ENCODE measurements at regions not wholly inside any gene's neighbourhood (a gene's known extent, or its start where the extent isn't known, plus 50 kb on each side); places are given as distances from the start of the nearest gene placed in this dataset.

DNA sequence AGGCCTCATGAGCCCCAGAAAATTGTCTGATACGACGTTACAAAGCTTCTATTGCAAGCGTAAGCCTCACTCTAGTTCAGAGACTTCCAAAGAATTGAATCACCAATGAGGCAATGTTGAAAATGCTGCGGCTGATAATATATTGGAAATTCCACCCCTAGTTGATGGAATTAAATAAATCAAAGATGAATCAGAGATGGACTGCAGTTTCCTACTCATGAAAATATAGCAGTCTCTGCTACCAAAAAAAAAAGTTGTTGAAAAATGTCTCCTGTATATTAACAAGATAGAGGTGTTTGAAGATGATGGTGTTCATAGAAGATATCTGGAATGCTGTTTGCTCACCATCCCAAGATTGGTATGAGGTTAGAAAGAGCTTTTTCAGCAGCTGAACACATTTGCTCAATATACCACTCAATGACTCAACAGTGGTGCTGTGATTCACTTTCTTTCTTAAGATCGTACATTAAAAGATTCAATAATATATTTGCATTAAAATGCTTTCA is 99.8 kb upstream of the ARHGAP28 start:
- H3K27me3 ChIP-seq = no peaks in the 10 kb centered on the region
- H3K4me3 ChIP-seq = no peak overlapping the region
- no peak for DNase-seq
- no peaks in the 10 kb centered on the region for H3K9me3 ChIP-seq
- no peak for TF ChIP-seq POLR2A (IDR thresholded peaks at IDR 0.05)
- TF ChIP-seq, protein P1, sequence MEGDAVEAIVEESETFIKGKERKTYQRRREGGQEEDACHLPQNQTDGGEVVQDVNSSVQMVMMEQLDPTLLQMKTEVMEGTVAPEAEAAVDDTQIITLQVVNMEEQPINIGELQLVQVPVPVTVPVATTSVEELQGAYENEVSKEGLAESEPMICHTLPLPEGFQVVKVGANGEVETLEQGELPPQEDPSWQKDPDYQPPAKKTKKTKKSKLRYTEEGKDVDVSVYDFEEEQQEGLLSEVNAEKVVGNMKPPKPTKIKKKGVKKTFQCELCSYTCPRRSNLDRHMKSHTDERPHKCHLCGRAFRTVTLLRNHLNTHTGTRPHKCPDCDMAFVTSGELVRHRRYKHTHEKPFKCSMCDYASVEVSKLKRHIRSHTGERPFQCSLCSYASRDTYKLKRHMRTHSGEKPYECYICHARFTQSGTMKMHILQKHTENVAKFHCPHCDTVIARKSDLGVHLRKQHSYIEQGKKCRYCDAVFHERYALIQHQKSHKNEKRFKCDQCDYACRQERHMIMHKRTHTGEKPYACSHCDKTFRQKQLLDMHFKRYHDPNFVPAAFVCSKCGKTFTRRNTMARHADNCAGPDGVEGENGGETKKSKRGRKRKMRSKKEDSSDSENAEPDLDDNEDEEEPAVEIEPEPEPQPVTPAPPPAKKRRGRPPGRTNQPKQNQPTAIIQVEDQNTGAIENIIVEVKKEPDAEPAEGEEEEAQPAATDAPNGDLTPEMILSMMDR (IDR thresholded peaks at IDR 0.05) = no peak
- no peak overlapping the region for H3K27ac ChIP-seq
- no peaks in the 10 kb centered on the region for H3K4me1 ChIP-seq
- no peaks in the 10 kb centered on the region for H3K36me3 ChIP-seq

DNA sequence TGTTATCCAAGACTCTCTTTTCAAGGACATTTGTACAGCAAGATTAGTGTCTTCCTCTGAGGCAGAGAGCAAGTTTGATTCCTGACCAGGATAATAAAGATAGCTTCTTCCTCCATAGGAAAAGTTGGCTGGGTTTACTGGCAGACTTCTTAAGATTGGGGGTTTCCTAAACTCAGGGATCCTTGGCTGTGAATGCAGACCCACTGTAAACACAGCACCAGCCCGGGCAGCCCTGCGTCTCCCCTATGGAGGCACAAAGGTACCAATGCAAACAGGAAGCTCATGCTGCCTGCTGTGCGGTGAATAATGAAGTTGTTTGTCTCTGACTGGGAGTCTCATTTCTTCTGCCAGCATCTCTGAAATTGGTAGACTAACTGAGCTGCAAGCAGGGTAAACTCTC is 96.2 kb upstream of the ARHGAP28 start:
- TF ChIP-seq POLR2A (IDR thresholded peaks at IDR 0.05) = no peak
- TF ChIP-seq, protein P1 (IDR thresholded peaks at IDR 0.05) = no peak
- Histone ChIP-seq H3K4me3 (no peak overlapping the region), H3K27ac (no peak overlapping the region), H3K27me3 (no peaks in the 10 kb centered on the region), H3K9me3 (no peaks in the 10 kb centered on the region), H3K4me1 (no peaks in the 10 kb centered on the region), H3K36me3 (no peaks in the 10 kb centered on the region)
- DNase-seq = no peak

DNA sequence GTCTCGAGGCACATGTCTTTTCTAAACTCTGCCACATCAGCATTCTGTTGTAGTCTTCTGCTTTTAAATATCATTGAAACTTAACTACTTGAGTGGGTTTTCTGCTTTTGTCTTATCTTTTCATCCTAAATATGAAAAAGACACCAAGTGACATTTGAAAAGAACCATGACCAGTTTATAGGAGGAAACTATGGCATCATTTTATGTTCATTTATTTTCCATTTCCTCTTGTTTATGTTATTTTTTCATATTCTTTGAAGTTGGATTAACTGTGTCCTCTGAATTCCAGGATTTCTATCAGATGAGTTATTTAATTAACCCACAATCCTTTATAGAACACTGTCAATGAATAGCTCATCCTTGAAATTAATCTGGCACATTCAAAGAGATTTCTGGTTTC is 93.4 kb upstream of the ARHGAP28 start:
- no peak overlapping the region for H3K4me3 ChIP-seq
- TF ChIP-seq POLR2A (IDR thresholded peaks at IDR 0.05) = no peak
- TF ChIP-seq, protein P1 (IDR thresholded peaks at IDR 0.05) = no peak
- DNase-seq = no peak
- no peaks in the 10 kb centered on the region for H3K4me1 ChIP-seq
- no peaks in the 10 kb centered on the region for H3K27me3 ChIP-seq
- no peaks in the 10 kb centered on the region for H3K9me3 ChIP-seq
- H3K36me3 ChIP-seq = no peaks in the 10 kb centered on the region
- no peak overlapping the region for H3K27ac ChIP-seq

DNA sequence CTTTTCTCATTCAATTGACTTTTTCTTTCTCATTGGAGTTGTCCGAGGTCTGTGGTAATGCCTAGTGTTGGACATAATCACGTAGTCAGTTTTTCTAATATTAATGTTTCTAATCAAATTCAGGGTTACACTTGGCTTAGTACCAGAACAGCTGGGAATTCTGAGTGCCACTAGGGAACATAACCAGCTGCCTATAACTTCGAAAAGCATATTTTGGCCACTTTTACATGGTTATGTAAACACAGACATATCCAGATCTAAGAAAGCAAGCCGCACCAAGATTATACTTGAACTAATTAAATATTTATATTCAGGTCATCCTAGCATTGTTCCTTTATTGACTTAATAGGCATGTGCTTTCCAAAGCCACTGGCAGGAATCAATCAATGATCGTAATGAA is 91.1 kb upstream of the ARHGAP28 start:
- TF ChIP-seq POLR2A (IDR thresholded peaks at IDR 0.05) = no peak
- TF ChIP-seq, protein P1 (IDR thresholded peaks at IDR 0.05) = no peak
- no peaks in the 10 kb centered on the region for H3K4me1 ChIP-seq
- no peak for DNase-seq
- H3K4me3 ChIP-seq = no peak overlapping the region
- H3K9me3 ChIP-seq = no peaks in the 10 kb centered on the region
- H3K27me3 ChIP-seq = no peaks in the 10 kb centered on the region
- no peak overlapping the region for H3K27ac ChIP-seq
- no peaks in the 10 kb centered on the region for H3K36me3 ChIP-seq

DNA sequence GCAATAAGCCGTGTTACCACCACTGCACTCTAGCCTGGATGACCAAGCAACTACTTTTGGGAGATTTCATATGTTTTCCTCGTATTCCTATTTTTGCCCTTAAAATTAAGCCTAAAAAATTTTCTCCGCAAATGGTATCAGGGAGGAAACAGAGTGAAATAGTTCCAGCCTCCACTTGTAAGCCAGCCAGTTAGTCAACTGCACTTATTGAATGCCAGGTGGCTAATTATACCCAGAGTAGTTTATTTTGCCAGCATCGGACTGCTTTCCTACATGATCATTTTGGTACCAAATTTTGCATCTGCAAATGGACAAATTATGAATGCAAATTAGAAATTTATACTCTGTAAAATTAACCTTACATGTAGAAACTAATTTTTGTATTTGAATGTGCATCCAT is 90.2 kb upstream of the ARHGAP28 start:
- Histone ChIP-seq H3K27ac (no peak overlapping the region), H3K27me3 (no peaks in the 10 kb centered on the region), H3K36me3 (no peaks in the 10 kb centered on the region), H3K4me3 (no peak overlapping the region), H3K9me3 (no peaks in the 10 kb centered on the region), H3K4me1 (no peaks in the 10 kb centered on the region)
- no peak for DNase-seq
- TF ChIP-seq, protein P1 (IDR thresholded peaks at IDR 0.05) = no peak
- TF ChIP-seq POLR2A (IDR thresholded peaks at IDR 0.05) = no peak
